Hematopoietic multipotent progenitor cell (in vitro differentiated cells): ENCODE measurements at regions not wholly inside any gene's neighbourhood (a gene's known extent, or its start where the extent isn't known, plus 50 kb on each side); places are given as distances from the start of the nearest gene placed in this dataset.

Source experiments
- DNase-seq, 3 donors: peaks; one replicate each; pipeline ENCODE4 v3.0.0-alpha.2; 2011 to 2015; ENCODE audit warnings: low read depth in 2 of 3, low spot score in 2 of 3

GRCh38 chr20:58112017-58112781 is 116.3 kb downstream of the ANKRD60 start:
- no peak for DNase-seq

- DNase-seq: no peak
These were observed 117.0 kb downstream of the ANKRD60 start for GRCh38 chr20:58111310-58112016.

- no peak for DNase-seq
These were observed 118.4 kb downstream of the ANKRD60 start for GRCh38 chr20:58109918-58110635.

- DNase-seq: no peak
These were observed 119.2 kb downstream of the ANKRD60 start for GRCh38 chr20:58109126-58109880.

- DNase-seq: no peak
These were observed 120.9 kb downstream of the ANKRD60 start for GRCh38 chr20:58107533-58107932.

- no peak for DNase-seq
These were observed 122.2 kb downstream of the ANKRD60 start for GRCh38 chr20:58106143-58106750.

- no peak for DNase-seq
These were observed 124.5 kb downstream of the ANKRD60 start for GRCh38 chr20:58103961-58104360.

GRCh38 chr20:58103517-58103904 is 124.9 kb downstream of the ANKRD60 start:
- DNase-seq: no peak

DNA sequence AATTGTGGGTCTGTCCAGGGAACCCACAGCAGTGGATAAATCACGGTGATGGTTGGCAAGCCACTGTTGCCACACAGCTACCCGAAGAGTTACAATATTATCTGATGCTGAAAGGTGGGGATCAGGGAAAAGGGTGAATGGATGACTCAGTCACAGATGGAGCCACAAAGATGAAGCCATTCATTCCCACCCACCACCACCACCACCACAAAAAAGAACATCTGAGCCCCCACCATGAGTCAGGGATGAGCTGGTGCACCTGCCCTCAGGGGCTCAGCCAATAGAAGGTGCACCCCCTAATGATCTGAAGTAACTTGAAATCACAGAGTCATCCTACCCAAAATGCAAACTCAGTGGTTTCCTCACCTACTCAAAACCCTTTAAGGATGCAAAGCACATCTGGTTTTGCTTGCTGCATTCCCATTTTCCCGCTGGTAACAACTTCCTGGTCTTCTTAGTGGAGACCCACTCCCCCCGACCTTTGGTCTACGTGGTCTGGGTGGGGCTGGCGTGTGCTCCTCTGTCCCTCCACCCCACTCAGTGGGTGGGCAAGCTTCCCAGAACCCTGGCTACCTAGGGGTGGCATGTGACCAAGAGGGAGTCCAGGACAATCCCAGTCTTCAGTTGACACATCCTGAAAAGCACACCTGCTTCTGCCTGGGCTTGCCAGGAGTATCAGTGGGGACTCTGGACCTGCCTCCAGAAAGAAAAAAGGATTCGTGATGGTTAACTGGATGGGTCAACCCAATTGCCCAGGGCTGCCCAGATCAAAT is 125.5 kb downstream of the ANKRD60 start:
- no peak for DNase-seq

GRCh38 chr20:58102261-58102660 is 126.2 kb downstream of the ANKRD60 start:
- no peak for DNase-seq

DNA sequence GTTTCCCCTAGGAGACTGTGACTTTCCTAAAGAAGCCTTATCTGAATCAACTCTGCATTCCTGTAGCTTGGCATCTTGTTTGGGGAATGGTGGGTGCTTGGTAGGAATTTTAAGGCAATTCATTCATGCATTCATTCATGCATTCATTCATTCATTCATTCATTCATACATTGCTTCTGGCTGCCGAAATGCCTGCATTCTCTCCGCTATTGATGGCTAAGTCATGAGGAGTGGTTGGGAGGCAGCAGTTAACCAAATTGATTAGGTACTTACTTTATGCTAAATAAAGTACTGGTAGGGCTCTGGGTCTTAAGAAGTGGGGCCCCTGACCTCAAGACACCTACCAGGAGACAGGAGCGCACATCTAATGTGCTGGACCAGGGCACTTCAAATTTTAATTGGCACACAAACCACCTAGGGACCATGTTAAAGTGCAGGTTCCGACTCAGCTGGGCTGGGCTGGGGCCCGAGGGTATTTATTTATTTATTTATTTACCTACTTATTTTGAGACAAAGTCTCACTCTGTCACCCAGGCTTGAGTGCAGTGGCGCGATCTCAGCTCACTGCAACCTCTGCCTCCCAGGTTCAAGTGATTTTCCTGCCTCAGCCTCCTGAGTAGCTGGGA is 127.6 kb downstream of the ANKRD60 start:
- no peak for DNase-seq

DNA sequence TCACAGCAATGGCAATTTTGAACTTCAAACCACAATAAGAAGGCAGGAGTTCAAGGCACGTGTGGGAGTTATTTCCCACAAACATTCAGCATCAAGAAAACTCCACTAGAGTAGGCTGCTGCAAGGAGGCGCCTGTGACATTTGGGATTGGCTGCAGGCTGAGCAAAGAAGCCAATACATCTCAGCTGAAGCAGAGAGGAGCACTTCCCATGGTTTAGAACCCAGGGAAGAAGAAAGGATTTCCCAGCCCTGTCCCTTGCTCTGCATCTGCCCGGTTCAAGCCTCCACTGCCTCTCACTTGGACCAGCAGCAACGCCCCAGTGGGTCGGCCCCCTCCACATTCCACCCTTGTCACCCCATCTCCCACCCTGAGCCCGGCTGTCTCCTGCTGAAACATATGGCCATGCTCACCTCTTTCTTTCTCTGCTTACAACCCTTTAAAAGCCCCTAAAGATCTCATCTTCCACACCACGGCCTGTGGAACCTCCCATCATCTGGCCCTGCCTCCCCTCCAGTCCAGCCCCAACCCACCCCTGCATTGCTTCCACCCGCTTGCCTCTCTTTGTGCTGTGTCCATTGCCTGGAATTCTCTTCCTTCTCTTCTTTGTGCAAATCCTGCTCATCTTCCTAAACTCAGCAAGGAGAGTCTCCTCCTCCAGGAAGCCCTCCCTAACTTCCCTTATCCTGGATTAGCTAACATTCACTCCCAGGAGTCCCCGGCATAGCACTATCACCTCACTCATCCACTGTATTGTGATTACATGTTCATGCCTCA is 128.3 kb downstream of the ANKRD60 start:
- DNase-seq: no peak

DNA sequence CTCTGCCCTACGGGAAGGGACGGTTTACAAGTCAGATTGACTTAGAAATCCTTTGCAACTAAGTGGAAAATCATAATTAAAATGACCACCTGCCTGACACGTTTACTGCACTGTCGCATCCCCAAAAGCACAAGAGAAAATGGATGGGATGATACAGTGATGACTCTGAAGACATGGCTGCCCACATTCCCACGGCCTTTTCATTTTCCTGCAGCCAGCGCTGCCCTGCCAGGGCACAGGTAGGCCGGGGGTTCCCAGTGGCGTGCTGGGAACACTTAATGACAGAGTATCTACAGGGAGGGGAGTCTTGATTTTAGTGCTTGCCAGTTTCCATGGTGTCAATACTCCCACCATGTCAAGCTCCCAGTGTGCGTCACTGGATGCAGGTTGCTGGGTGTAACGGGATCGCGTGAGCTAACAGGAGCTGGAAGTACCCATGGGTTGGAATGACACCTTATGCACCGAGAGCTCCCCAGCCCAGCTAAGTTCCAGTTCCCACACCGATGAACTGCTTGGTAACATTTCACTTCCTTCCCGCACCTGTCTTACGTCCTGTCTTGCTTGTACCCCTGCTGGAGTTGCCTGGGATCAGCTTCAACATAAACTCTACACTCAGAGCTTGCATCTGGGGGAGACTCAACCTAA is 129.0 kb downstream of the ANKRD60 start:
- no peak for DNase-seq

- no peak for DNase-seq
These were observed 129.9 kb downstream of the ANKRD60 start for GRCh38 chr20:58098571-58098970.

DNA sequence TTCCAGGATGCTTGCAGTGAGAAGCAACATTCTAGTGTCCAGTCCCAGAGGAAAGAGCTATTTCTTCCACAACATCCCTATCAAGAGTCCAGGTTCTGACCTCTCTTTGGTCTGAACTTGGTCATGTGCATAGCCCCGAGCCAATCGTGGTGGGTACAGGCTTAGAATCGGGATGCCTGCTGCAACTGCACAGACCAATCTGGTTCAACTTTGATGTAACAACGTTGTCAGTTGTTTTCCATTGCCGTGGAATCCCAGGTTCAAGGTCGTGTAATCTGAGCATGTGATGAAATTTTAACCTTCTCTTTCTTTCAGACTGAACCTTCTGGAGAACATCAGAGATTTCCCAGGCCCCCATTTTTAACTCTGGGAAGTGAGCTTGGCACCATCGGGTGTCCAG is 130.5 kb downstream of the ANKRD60 start:
- no peak for DNase-seq

- no peak for DNase-seq
These were observed 131.0 kb downstream of the ANKRD60 start for GRCh38 chr20:58097429-58097828.

DNA sequence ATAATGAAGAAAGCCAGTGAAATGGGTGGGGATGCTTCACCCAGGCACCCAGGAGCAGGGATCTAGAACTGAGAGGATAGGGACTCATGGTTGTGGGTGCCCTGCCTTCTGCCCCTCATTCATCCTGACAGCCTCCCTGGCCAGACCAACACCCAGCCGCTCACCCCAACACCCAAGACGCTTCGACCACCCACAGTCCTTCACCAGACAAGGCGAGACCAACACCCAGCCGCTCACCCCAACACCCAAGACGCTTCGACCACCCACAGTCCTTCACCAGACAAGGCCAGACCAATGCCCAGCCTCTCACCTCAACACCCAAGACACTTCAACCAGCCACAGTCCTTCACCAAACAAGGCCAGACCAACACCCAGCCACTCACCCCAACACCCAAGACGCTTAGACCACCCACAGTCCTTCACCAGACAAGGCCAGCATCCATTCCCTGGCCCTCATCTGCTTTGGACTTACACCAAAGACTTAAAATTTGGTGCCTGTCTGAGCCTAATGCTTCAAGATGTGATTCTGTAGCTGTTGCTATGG is 131.5 kb downstream of the ANKRD60 start:
- DNase-seq: no peak

DNA sequence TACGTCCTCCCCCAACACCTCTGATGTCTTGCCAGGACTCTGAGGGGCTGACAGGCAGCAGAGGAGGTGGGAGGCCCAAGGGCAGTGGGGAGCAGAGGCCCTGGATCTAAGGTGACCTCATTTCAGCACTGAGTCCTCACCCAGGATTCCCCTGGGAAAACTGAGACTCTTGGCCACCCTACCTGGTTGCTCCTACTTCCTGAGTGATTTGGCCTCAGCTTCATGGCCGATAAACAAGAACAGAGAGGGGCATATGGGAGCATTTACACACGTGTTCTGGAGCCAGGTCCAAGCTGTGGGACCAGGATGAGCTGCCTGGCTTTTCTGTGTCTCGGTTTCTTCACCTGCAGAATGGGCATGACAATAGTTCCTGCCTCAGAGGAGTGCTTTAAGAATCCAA is 133.8 kb downstream of the ANKRD60 start:
- DNase-seq: no peak
